ACHN (cell line): ENCODE measurements at regions not wholly inside any gene's neighbourhood (a gene's known extent, or its start where the extent isn't known, plus 50 kb on each side); places are given as distances from the start of the nearest gene placed in this dataset.

Source experiments
- DNase-seq: peaks from one replicate; pipeline ENCODE4 v3.0.0-alpha.2; 2015
- in situ Hi-C: cut with HindIII; loops from 2 replicates; pipeline ENCODE4 v1.10.0; 2017; ENCODE audit warnings: low sequenced_read_pairs, low pct_ligation_motif_present, low pct_unique_long_range_greater_than_20kb

GRCh38 chr13:37417060-37417441 lies 181.5 kb downstream of the POSTN start:
- no peak for DNase-seq
- in situ Hi-C loops, result no loop called here

GRCh38 chr13:37416291-37417059 lies 182.1 kb downstream of the POSTN start:
- DNase-seq, result no peak
- in situ Hi-C loops, result no loop called here

DNA sequence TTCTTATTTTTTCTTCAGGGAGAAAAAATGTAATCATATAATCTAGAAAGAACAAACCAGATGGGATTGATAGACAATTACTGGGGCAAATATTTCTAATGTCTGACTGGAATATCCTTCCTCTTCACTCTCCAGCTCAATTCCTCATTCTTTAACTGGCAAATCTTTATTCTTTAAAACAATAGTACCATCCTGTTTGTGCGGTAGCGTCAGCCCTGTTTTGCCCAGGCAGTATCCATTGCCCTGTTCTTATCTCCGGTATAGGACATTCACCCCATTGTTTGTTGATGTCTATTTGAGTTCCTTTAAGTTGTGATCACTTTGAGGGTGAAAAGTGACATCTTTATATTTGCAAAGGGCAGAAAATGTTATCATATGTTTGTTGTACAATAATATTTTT lies 185.4 kb downstream of the POSTN start:
- in situ Hi-C loops, result no loop called here
- DNase-seq, result no peak

GRCh38 chr13:37412241-37412921 lies 186.2 kb downstream of the POSTN start:
- in situ Hi-C loops, result no loop called here

DNA sequence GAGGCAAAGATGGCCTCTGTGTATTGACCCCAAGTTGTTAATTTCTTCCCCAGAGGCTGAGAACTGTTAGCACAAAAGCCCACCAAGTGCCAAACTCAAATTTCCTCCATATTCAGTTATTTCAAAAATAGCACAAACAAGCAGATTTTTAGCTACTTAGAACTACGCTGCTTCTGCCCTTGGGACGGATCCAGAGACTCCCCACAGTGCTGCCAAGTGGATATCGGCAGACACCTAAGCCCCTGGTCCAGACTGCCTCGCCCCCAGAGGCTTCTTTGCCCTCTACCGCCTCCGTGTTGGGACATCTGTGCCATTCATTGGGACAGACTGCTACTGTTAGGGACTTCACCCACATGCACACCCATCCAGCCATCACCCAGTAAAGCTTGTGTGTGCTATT lies 188.3 kb downstream of the POSTN start:
- no peak for DNase-seq
- in situ Hi-C loops, result no loop called here

More at GRCh38 chr13:37412241-37412921, 186.2 kb downstream of the POSTN start:
- no peak for DNase-seq

GRCh38 chr13:37409756-37410155 lies 188.8 kb downstream of the POSTN start:
- DNase-seq, result no peak
- in situ Hi-C loops, result no loop called here

GRCh38 chr13:37407156-37407555 lies 191.4 kb downstream of the POSTN start:
- in situ Hi-C loops, result no loop called here

DNA sequence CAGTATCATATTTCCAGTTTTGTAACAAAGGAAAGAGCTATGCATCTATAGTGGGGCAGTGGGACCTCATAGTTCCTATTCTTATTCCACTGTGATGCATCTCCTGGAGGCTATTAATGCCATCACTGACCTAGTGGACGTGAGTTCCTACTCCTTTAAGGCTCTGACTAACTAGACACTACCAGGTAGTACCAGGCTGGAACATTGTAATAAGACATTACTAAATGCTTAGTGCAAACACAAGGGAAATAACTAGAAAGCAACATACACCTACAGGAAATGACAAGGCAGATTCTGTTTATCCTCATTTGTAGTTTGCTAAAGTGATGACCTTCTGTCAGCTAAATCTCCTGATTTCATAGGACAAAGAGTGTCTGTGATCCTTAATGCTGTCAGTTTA lies 192.5 kb downstream of the POSTN start:
- in situ Hi-C loops, result no loop called here
- no peak for DNase-seq

More at GRCh38 chr13:37407156-37407555, 191.4 kb downstream of the POSTN start:
- no peak for DNase-seq

DNA sequence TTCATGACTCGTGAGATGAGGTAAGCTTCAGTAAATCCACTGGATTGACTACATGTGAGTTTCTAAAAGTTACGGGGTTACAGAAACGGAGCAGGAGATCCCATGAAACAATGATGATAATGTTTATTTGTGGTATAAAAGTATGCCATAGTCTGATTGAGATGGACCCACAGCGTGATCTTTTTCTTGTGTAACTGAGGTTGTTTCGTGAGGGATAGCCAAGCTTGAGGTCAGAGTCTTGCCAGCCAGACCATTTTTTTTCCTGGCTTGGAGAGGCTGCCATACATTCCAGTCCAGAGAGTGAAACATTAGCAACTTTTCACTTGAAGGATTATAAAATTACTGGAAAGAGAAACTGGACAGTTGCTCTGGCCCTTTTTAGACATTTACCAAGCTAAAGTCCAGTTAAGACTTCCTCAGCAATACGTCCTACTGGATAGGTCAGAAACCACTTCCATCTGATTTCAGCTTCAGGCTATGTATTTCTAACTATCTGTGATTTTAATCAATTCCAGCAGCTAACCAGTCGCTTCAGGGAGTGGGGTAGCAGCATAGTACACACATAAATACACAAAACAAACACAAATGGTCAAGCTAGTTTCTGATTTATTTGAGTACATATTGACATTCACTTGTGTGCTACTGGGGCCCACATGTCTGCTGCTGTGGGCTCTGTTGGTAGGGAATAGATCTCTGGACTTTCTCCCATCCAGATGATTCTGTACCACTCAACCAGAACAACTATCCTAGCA lies 194.6 kb downstream of the POSTN start:
- DNase-seq, result no peak
- in situ Hi-C loops, result no loop called here

- no peak for DNase-seq
Measured at GRCh38 chr13:37401721-37402120, 196.8 kb downstream of the POSTN start.

DNA sequence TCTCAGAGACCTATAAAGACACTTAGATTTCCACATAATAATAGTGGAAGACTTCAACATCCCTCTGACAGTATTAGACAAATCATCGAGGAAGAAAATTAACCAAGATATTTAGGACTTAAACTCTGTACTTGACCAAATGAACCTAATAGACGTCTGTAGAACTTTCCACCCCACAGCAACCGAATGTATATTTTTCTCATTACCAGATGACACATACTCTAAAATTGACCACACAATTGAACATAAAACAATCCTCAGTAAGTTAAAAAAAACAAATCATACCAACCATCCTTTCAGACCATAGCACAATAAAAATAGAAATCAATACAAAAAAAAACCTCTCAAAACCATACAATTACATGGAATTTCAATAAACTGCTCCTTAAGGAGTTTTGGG lies 201.0 kb downstream of the POSTN start:
- in situ Hi-C loops, result no loop called here
- DNase-seq, result no peak

More at GRCh38 chr13:37401721-37402120, 196.8 kb downstream of the POSTN start:
- in situ Hi-C loops, result no loop called here

DNA sequence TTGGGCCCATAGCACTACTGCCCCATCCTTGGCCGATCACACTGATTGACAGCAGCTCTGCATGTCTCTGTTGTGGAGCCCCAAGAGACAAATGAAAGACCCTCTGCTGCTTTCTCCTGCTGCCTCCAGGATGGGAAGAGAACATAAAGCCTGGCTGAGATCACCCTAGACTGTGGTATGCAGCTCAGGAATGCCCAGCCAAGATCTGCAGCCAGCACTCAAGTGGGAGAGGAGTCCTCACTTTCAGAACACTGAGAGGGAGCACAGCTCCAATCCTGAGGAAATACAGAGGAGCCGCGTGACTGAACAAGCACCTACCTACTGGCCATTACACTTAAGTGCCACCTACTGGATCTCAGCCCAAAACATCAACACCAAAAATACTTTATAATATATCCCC lies 203.0 kb downstream of the POSTN start:
- DNase-seq, result no peak
- in situ Hi-C loops, result no loop called here

DNA sequence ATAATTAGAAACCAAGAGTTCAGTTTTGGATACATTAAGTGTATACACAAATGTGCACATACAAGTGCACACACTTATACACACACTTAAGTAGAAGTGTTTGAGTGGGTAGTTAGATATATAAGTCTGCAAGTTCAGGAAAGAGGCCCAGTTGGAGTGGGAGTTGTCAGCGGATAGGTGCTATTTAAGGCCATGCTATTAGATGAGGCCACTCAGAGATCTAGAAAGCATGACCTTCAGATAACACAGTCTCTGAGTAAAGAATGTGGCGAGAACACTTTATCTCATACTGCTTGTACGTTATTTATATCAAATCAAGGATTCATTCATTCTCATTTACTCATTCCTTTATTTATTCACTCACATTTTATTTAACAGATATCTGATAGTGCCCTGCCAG lies 206.2 kb downstream of the POSTN start:
- in situ Hi-C loops, result no loop called here
- DNase-seq, result no peak

GRCh38 chr13:37390735-37391134 lies 207.8 kb downstream of the POSTN start:
- in situ Hi-C loops, result no loop called here
- no peak for DNase-seq

DNA sequence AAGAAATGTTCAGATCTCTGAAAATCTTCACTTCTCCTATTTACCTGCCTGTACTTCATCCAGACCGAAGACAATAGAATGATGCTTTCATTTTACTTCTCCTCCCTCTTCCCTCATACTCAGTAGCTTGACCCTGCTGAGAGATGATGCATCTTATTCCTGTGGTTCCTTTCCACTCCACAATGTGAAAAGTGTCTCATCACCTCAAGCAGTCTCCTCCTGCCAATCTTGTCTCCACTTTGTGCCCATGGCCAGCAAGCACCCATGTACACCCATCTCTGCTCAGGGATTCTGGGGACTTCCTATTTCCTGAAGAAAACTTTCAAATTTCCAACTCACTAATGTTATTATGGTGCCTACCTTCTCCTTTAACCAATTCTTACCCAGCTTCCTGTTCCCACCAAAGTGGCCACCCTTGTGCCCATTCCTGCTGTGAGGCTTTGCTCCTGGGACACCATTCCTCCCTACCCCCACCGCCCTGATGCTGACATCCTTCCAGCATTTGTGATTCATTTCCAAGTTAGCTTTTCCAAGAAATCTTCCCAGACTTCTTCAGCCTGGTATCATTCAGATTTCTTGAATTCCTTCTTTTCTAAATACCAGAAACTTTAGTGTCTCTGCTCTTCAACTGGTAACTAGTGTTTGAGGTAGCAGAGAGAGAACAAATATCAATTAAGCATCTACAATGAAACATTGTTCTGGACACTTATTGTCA lies 212.5 kb downstream of the POSTN start:
- no peak for DNase-seq
- in situ Hi-C loops, result no loop called here

GRCh38 chr13:37385248-37385647 lies 213.3 kb downstream of the POSTN start:
- in situ Hi-C loops, result no loop called here
- no peak for DNase-seq

GRCh38 chr13:37383856-37384370 lies 214.7 kb downstream of the POSTN start:
- in situ Hi-C loops, result no loop called here

GRCh38 chr13:37383046-37383445 lies 215.5 kb downstream of the POSTN start:
- in situ Hi-C loops, result no loop called here
- DNase-seq, result no peak

More at GRCh38 chr13:37383856-37384370, 214.7 kb downstream of the POSTN start:
- DNase-seq, result no peak

- DNase-seq, result no peak
- in situ Hi-C loops, result no loop called here
Measured at GRCh38 chr13:37382146-37382545, 216.4 kb downstream of the POSTN start.
